AG09319 (cell line): ENCODE measurements at regions not wholly inside any gene's neighbourhood (a gene's known extent, or its start where the extent isn't known, plus 50 kb on each side); places are given as distances from the start of the nearest gene placed in this dataset.

Experiments
- DNase-seq: peaks from one replicate; pipeline ENCODE4 v3.0.0-alpha.2; 2010; ENCODE audit warnings: low read depth; ENCODE audit errors: extremely low read depth
- TF ChIP-seq, protein P1 (sequence below): IDR thresholded peaks from 2 replicates; pipeline ENCODE4 v1.5.1; 2011; ENCODE audit warnings: low read depth, mild to moderate bottlenecking, inconsistent platforms, low read length, moderate library complexity

DNA sequence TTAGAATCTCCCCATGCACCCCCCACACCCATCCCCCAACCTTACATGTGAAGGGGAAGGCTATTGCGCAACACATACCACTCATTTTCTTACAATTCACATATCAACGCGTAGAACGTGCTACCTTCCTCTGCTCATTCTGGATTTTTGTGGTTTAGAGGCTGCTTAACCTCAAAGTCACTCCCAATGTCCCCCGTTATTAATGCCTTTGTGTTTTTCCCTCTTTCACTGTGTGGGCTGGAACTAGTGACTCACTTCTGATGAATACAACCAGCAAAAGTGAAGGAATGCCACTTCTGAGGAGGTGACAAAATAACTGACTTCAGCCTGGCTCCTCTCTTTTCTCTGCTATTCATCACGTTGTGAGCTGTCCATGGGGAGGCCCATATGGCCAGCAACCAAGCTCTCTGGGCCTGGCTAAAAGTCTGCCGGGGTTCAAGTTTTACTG, 342.5 kb upstream of the NXPH2 start:
- TF ChIP-seq, protein P1, sequence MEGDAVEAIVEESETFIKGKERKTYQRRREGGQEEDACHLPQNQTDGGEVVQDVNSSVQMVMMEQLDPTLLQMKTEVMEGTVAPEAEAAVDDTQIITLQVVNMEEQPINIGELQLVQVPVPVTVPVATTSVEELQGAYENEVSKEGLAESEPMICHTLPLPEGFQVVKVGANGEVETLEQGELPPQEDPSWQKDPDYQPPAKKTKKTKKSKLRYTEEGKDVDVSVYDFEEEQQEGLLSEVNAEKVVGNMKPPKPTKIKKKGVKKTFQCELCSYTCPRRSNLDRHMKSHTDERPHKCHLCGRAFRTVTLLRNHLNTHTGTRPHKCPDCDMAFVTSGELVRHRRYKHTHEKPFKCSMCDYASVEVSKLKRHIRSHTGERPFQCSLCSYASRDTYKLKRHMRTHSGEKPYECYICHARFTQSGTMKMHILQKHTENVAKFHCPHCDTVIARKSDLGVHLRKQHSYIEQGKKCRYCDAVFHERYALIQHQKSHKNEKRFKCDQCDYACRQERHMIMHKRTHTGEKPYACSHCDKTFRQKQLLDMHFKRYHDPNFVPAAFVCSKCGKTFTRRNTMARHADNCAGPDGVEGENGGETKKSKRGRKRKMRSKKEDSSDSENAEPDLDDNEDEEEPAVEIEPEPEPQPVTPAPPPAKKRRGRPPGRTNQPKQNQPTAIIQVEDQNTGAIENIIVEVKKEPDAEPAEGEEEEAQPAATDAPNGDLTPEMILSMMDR, result no peak
- no peak for DNase-seq

DNA sequence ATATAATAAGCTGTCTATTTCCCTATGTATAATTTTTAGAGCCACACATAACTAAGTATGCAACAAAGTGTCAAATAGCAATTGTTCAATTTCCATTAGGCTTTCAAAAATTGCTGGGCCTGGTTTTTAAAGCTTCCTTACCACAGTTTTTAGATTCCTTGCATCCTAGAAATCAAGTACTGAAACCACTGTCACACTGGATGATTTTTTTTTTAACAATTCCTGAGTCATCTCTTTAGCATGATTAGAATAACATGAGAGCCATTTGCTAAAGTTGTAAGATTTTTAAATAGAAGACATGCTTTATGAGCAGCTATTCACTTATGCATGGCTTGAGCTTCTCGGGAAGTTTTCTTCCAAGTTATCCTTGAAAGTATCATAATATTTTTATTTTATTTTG, 319.5 kb upstream of the NXPH2 start:
- TF ChIP-seq, protein P1, result no peak

DNA sequence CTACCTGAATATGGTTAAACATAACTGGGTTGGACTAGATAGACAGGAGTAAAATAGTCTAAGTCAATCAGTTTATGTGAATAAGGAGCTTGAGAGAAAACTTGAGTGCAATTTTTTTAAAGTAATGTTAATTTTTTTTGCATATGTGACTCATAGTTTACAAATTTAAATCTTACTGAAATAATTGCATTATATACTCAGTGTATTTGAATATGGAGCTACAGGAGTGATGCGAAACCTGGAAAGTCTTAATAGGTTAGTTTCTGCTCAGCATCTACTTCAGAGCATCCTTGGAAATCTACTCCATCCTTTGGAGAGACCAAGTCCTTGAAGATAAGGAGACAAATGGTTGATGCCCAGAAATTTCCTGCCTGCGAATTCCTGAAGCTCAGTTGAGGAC, 318.8 kb upstream of the NXPH2 start:
- no peak for DNase-seq
- TF ChIP-seq, protein P1, result no peak

More for the DNA sequence above, 319.5 kb upstream of the NXPH2 start:
- DNase-seq, result no peak

DNA sequence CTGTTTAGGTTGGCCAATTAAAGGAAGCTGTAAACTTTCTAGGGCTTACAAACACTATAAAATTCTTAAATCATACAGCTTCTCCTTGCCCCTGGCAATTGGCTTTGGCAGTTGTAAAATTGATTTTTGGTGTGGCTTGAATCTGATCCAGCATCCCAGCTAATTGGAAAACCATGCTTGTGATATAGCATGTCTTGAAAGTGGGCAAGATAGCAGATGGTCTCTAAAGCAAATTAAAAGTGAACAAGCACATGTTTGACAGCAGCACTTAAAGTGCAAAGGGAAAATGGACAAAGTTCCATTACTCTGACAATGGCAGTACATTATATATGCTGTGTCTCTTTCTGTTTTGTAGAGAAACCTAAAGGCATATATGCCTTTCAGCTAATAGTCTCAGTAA, 302.9 kb upstream of the NXPH2 start:
- TF ChIP-seq, protein P1, result no peak
- no peak for DNase-seq

DNA sequence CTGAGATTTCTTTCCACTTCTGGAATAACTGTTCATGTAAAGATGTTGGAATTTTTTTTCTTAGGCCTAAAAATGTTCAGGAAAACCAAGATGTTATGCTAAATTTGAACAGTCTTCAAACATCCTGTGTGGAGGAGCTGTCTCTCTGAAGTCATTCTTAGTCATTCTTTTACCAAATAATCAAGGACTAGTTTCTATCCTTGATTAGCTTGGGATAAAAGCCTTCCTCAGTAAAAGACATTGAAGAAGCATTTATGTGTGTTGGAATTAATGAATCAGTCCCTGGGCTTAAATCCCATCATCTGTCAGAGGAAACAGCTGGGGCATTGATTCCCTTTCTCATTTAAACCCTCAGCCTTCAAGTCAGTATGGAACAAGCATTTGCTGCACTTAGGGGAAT, 300.1 kb upstream of the NXPH2 start:
- DNase-seq, result no peak
- TF ChIP-seq, protein P1, result no peak

DNA sequence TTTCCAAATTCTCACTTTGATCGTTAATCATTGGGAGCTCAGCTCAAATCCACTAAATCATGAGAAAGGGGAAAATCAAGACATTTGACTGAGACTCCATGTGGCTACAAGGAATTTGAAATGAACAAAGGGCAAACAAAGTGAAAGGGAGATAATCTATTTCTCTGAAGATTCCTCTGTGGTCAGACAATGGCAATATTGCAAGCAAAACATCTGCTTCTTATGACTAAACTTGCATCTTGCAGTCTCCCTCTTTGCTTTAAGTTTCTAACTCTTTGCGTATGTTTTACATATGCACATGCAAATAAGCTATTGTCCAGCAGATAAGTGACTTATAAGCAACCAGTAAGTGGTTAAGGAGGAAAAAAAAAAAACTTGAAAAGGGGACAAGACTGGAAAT, 299.1 kb upstream of the NXPH2 start:
- TF ChIP-seq, protein P1, result no peak
- DNase-seq, result no peak

DNA sequence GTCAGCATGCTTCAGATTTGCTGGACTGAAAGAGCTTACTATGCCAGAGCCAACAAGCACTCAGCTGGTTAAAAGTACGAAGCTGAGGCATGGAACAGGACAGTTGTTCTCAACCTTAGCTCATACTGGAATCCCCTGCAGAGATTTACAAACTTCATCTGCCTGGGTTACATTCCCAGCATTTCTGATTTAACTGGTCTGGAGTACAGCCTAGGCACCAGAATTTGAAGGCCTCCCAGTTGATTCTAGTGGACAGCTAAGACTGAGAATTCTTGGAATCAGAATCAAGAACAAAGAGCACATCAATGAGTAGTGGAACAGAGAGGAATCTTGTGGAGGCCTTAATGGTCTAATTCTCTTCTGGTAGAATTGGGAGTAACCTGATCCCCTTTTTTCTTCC, 298.2 kb upstream of the NXPH2 start:
- no peak for DNase-seq

More for the DNA sequence above, 298.2 kb upstream of the NXPH2 start:
- TF ChIP-seq, protein P1, result no peak
